ENCODE measurements at regions not wholly inside any gene's neighbourhood (a gene's known extent, or its start where the extent isn't known, plus 50 kb on each side); places are given as distances from the start of the nearest gene placed in this dataset.

- TF ChIP-seq POLR2A (IDR thresholded peaks at IDR 0.05): no peak
- no peak for TF ChIP-seq CTCF (IDR thresholded peaks at IDR 0.05)
Measured at GRCh38 chr3:106619-107018, 89.9 kb upstream of the CHL1 start.

All from Peyer's patch (tissue), 4 donors.